Panc1 (cell line): ENCODE measurements at regions not wholly inside any gene's neighbourhood (a gene's known extent, or its start where the extent isn't known, plus 50 kb on each side); places are given as distances from the start of the nearest gene placed in this dataset.
A peak's percentile ranks its signal among the peaks of the same experiment; 100 is the strongest.

Experiments
- ATAC-seq: fragments of 200-7000 bp; cut with Tn5 transposase; 2 replicates; pipeline ENCODE4 v1.9.1; 2020; ENCODE audit warnings: mild to moderate bottlenecking, moderate library complexity
- BruUV-seq: library from RNA; stranded (reverse); fragments of 400-500 nt; replicated peaks from 2 replicates; lab custom pipeline; 2021; lab: Mats Ljungman, UMichigan
- CTCF ChIA-PET: fragments of 300-600 bp; sonication (Branson Sonifier 250); formaldehyde crosslinking; loops from one replicate; lab custom pipeline; 2022; ENCODE audit warnings: antibody characterized with exemption; lab: Charles Lee
- POLR2A ChIA-PET: fragments of 300-600 bp; sonication (Branson Sonifier 250); formaldehyde crosslinking; loops from one replicate; lab custom pipeline; 2022; ENCODE audit warnings: antibody characterized with exemption; lab: Charles Lee
- DNase-seq: peaks from one replicate; pipeline ENCODE4 v3.0.0-alpha.2; 2010; ENCODE audit warnings: low read depth, low spot score
- H3K27ac ChIP-seq: 2 replicates; pipeline ENCODE4 v1.5.1; 2011; ENCODE audit warnings: mild to moderate bottlenecking, low read length, inconsistent platforms
- H3K27me3 ChIP-seq: fragments of 200-500 bp; sonication (Bioruptor generic); 2 replicates; pipeline ENCODE4 v1.6.0; 2014; ENCODE audit warnings: low read length, inconsistent platforms; ENCODE audit not compliant: control insufficient read depth, insufficient read depth
- H3K36me3 ChIP-seq: fragments of 200-500 bp; sonication (Bioruptor generic); 2 replicates; pipeline ENCODE4 v1.5.1; 2014; ENCODE audit warnings: inconsistent platforms, mild to moderate bottlenecking, low read length, moderate library complexity; ENCODE audit not compliant: control insufficient read depth, insufficient read depth
- H3K4me1 ChIP-seq: 2 replicates; pipeline ENCODE4 v1.5.1; 2011; ENCODE audit warnings: inconsistent platforms, mild to moderate bottlenecking, low read length, moderate library complexity; ENCODE audit not compliant: control insufficient read depth, insufficient read depth
- H3K4me3 ChIP-seq, 2 experiments: 2 replicates each; pipeline ENCODE4 v1.5.1; 2011 to 2012; ENCODE audit warnings: low read depth in 2 of 2, low read length in 2 of 2, mild to moderate bottlenecking in 2 of 2, inconsistent platforms in 1 of 2, moderate library complexity in 1 of 2
- H3K9me3 ChIP-seq: fragments of 200-500 bp; sonication (Bioruptor generic); 2 replicates; pipeline ENCODE4 v1.5.1; 2014; ENCODE audit warnings: low read depth, mild to moderate bottlenecking, inconsistent platforms, low read length, moderate library complexity; ENCODE audit not compliant: control insufficient read depth, insufficient read depth
- CTCF ChIP-seq: fragments of 450-650 bp; IDR thresholded peaks from 2 replicates; pipeline ENCODE4 v1.5.1; 2017; ENCODE audit warnings: mild to moderate bottlenecking
- POLR2AphosphoS5 ChIP-seq: IDR thresholded peaks from 2 replicates; pipeline ENCODE4 v1.6.1; 2012; ENCODE audit warnings: mild to moderate bottlenecking, low read depth, low read length, moderate library complexity
- REST ChIP-seq, 2 experiments: IDR thresholded peaks; 2 replicates each; pipeline ENCODE4 v1.6.1; 2011 to 2012; ENCODE audit warnings: low read depth in 2 of 2, control low read depth in 1 of 2, low read length in 1 of 2, mild to moderate bottlenecking in 1 of 2, moderate library complexity in 1 of 2; ENCODE audit not compliant: insufficient read depth in 1 of 2
- SIN3A ChIP-seq: IDR thresholded peaks from 2 replicates; pipeline ENCODE4 v1.6.1; 2012; ENCODE audit warnings: low read depth, mild to moderate bottlenecking, low read length, moderate library complexity, borderline replicate concordance; ENCODE audit not compliant: insufficient read depth
- TCF7L2 ChIP-seq: IDR thresholded peaks from 2 replicates; pipeline ENCODE4 v1.6.1; 2011; ENCODE audit warnings: mild to moderate bottlenecking, low read depth, low read length, inconsistent platforms
- in situ Hi-C: cut with HindIII; loops from 2 replicates; pipeline ENCODE4 v1.10.0; 2016; ENCODE audit warnings: low sequenced_read_pairs, low pct_unique_long_range_greater_than_20kb
- intact Hi-C: fragments of 100-400 bp; cut with micrococcal nuclease; formaldehyde crosslinking; loops from one replicate; pipeline ENCODE4 v1.10.0; 2022; ENCODE audit not compliant: unreplicated experiment

- no peaks in the 10 kb centered on the region for H3K4me1 ChIP-seq
- no peaks in the 10 kb centered on the region for H3K36me3 ChIP-seq
- POLR2A ChIA-PET, result no interaction called here
- H3K27ac ChIP-seq, result no peak overlapping the region
- intact Hi-C loops, result no loop called here
- no TSS peak for BruUV-seq
- H3K27me3 ChIP-seq, result no peaks in the 10 kb centered on the region; the same call in 1 of the 2 replicates
- CTCF ChIA-PET, result no interaction called here
- in situ Hi-C loops, result no loop called here
- DNase-seq (peak; percentile 15), ATAC-seq (no peak)
- no peak overlapping the region for H3K4me3 ChIP-seq
- H3K9me3 ChIP-seq, result no peaks in the 10 kb centered on the region
- no peak for TF ChIP-seq TCF7L2
- TF ChIP-seq CTCF, result no peak
- no peak for TF ChIP-seq POLR2AphosphoS5
- TF ChIP-seq REST (IDR thresholded peaks at IDR 0.05; ENCODE audit: insufficient read depth in 1 of 2, low read depth in 2 of 2, low read length in 1 of 2), result no peak
- no peak for TF ChIP-seq SIN3A
Measured at GRCh38 chr5:71832812-71833715, 114.0 kb downstream of the CARTPT start.

- no TSS peak for BruUV-seq
- intact Hi-C loops (no loop called here), in situ Hi-C loops (no loop called here)
- no peaks in the 10 kb centered on the region for H3K4me1 ChIP-seq
- no peak for DNase-seq
- no peak overlapping the region for H3K27ac ChIP-seq
- H3K27me3 ChIP-seq, result no peaks in the 10 kb centered on the region; the same call in 1 of the 2 replicates
- ATAC-seq, result no peak
- no peaks in the 10 kb centered on the region for H3K9me3 ChIP-seq
- no peak overlapping the region for H3K4me3 ChIP-seq
- no peaks in the 10 kb centered on the region for H3K36me3 ChIP-seq
- ChIA-PET CTCF (no interaction called here), POLR2A (no interaction called here)
- TF ChIP-seq POLR2AphosphoS5, result no peak
- no peak for TF ChIP-seq TCF7L2
- no peak for TF ChIP-seq SIN3A
- no peak for TF ChIP-seq REST (IDR thresholded peaks at IDR 0.05; ENCODE audit: insufficient read depth in 1 of 2, low read depth in 2 of 2, low read length in 1 of 2)
- no peak for TF ChIP-seq CTCF
Measured at GRCh38 chr5:71834601-71835000, 115.5 kb downstream of the CARTPT start.
